GM12865 (cell line): ENCODE measurements at regions not wholly inside any gene's neighbourhood (a gene's known extent, or its start where the extent isn't known, plus 50 kb on each side); places are given as distances from the start of the nearest gene placed in this dataset.

Source experiments
- DNase-seq: peaks from one replicate; pipeline ENCODE4 v3.0.0; 2010; ENCODE audit warnings: low read depth
- H3K4me3 ChIP-seq: 2 replicates; pipeline ENCODE4 v1.5.1; 2011; ENCODE audit warnings: mild to moderate bottlenecking, low read depth, low read length, control low read depth
- TF ChIP-seq, protein P1 (sequence below): IDR thresholded peaks from 2 replicates; pipeline ENCODE4 v1.5.1; 2011; ENCODE audit warnings: low read length, control low read depth, low read depth, inconsistent platforms; ENCODE audit not compliant: insufficient read depth; ENCODE audit errors: missing control alignments

DNA sequence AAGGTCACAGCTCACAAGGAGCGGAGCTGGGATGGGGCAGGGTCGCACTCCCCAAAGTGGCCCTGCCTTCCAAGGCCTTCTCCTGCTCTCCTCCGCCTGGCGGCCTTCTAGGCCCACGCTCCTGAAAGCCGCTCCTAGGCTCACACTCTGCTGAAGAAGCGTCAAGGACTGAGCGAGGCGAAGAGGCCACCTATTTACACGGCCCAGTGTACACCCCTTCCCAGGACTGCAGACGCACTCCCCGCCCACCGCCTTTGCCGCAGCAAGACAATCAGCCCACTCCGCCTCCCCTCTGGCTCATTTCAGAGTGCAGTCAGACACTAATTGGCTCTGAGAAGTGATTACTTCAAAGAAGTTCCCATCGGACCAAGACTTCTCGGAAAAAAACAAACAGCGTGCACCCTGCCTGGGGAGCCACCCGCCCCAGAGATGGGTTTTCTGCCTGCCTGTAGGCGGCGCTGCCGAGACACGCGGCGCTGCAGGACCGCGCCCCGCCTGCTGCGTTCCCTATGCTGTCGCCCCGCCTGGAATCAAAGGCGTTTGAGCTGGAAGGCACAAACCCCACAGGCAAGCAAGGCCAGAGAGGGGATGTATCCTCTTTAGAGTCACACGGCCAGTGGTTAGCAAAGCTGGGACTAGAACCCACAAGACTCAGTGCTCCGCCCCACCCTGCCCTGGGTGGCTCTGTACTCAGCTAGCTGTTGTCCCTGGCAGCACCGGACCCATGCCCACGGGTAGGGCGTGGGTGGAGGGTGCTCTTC, 414.8 kb downstream of the BUD13 start:
- DNase-seq = peak; percentile 22
- H3K4me3 ChIP-seq = no peak overlapping the region
- TF ChIP-seq, protein P1, sequence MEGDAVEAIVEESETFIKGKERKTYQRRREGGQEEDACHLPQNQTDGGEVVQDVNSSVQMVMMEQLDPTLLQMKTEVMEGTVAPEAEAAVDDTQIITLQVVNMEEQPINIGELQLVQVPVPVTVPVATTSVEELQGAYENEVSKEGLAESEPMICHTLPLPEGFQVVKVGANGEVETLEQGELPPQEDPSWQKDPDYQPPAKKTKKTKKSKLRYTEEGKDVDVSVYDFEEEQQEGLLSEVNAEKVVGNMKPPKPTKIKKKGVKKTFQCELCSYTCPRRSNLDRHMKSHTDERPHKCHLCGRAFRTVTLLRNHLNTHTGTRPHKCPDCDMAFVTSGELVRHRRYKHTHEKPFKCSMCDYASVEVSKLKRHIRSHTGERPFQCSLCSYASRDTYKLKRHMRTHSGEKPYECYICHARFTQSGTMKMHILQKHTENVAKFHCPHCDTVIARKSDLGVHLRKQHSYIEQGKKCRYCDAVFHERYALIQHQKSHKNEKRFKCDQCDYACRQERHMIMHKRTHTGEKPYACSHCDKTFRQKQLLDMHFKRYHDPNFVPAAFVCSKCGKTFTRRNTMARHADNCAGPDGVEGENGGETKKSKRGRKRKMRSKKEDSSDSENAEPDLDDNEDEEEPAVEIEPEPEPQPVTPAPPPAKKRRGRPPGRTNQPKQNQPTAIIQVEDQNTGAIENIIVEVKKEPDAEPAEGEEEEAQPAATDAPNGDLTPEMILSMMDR = peak; percentile 58

GRCh38 chr11:116356451-116356850, 416.3 kb downstream of the BUD13 start:
- H3K4me3 ChIP-seq = no peak overlapping the region
- TF ChIP-seq, protein P1 = no peak
- DNase-seq = no peak

DNA sequence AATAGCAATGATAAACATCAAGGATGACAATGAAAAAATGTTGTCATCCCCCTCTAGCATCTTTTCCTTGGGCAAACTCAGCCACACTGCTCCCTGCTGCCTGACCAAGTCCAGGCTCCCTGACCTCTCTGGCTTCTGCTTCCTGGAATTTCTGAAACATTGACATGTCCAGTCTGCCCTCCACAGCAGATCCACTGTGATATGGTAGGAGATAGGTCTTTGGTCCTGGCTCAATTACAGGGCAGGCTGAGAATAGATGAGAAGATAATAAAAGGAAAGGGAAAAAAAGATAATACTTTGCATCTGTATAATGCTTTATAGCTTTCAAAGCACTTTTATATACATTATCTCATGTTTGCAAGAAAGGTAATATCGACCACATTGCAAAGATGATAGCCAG, 417.7 kb downstream of the BUD13 start:
- no peak overlapping the region for H3K4me3 ChIP-seq
- no peak for DNase-seq
- TF ChIP-seq, protein P1 = no peak

- DNase-seq = no peak
- no peak overlapping the region for H3K4me3 ChIP-seq
These were observed 419.2 kb downstream of the BUD13 start for GRCh38 chr11:116353589-116353988.

GRCh38 chr11:116352881-116353280, 419.9 kb downstream of the BUD13 start:
- DNase-seq = no peak
- TF ChIP-seq, protein P1 = no peak
- no peak overlapping the region for H3K4me3 ChIP-seq

More at GRCh38 chr11:116353589-116353988, 419.2 kb downstream of the BUD13 start:
- TF ChIP-seq, protein P1 = no peak

- DNase-seq = no peak
- no peak overlapping the region for H3K4me3 ChIP-seq
- TF ChIP-seq, protein P1 = no peak
These were observed 424.6 kb downstream of the BUD13 start for GRCh38 chr11:116348226-116348625.

DNA sequence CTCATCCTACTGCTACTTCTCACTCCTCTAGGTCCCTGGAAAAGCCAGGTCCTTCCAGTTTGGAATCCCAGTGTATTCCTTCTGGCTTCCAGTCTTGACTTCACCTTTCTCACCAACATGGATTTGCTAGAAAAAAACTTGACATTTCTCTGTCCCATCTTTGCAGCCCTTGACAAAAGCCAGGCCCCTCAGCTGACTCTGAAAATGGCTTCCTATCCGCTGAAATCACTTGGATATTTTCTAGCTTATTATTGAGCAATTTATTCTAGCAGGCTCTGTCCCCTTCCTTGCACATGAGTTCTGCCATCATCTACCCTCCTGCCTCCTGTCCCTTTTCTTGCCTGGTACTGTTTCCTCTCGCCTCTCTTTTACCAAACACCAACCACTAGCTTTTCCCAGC, 427.2 kb downstream of the BUD13 start:
- TF ChIP-seq, protein P1 = no peak

More for the DNA sequence above, 427.2 kb downstream of the BUD13 start:
- DNase-seq = no peak
- no peak overlapping the region for H3K4me3 ChIP-seq
